NCI-H69 (cell line): ENCODE measurements at regions not wholly inside any gene's neighbourhood (a gene's known extent, or its start where the extent isn't known, plus 50 kb on each side); places are given as distances from the start of the nearest gene placed in this dataset.

Experiments used
- DNase-seq: peaks from one replicate; lab custom pipeline; 2025; lab: John Stamatoyannopoulos, UW

DNA sequence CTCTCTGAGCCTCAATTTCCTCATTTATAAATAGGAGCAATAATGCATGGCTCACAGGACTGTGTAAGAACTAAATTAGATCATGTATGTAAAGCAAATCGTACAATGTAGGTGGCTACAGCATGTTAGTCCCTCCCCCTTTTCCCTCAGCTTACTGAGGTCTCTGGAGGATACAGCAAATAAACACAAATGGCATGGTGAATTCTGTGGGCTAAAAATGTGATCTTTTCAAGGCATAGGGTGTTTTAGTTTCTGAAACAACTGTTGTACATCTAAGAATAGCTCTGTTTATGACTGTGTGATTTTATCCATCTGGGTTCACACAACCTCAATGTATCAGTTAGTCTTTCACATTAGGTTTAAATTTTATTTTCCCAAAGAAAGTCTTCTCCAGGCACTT lies 121.2 kb upstream of the PLEKHG7 start:
- no peak for DNase-seq

DNA sequence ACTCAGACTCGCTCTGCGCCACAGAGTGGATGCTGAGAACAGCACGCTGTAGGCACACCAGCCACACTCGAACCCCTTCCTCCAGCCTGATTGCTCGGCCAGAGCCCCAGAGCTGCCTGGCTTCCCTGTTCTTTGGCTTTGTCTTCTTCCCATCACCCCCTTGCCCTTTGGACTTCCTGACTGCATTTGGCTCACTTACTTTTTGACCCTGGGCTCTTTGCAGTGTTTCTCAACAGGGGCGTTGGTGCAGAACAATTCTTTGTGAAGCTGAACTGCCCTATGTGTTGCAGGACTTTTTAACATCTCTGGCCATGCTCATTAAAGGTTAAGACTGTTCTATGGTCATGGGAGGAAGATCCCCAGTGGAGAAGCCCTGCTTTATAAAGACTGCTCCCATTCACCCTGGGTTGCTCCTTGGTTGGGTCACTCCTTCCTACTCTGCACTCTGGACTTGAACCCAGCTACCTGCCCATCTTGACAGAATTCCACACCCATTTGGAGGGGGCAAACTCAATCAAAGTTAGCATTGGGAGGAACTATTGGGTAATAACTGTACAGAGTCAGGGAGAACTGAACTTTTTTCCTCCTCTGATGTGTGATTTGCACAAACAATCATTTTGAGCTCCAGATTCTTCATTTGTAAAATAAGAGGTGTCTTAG lies 127.7 kb upstream of the PLEKHG7 start:
- DNase-seq, result no peak

DNA sequence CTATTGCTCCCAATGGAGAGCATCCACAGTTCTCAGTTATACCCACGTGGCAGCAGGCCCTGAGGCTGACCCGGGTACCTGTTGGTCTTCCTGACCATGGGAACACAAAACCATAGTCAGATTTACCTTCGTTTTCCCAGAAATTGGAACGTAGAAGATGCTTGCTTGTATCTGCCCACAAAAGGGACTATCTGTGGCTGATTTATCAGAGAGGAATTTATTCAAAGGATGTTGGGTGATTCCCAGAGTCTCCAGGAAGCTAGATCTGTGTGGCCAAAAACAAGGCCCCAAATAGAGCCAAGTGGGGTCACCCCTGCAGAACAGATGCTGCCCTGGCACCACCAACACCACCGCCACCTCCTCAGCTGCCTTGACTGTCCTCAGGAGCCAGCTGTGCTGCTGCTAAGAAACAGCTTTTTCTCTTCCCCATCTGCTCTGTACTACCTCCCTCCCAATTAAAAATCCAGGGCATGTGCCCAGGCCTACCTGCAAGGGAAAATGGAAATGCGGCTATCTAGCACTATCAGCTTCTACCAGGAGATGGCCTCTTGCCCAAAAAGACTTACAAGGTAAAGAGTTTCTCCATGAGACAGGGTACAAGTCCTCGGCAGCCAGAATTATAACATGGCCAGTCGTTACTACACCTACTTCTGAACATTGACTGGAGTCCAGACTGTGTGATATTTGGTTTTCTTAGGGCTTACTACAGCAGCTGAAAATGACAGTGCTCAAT lies 128.6 kb upstream of the PLEKHG7 start:
- peak; percentile 76 for DNase-seq

DNA sequence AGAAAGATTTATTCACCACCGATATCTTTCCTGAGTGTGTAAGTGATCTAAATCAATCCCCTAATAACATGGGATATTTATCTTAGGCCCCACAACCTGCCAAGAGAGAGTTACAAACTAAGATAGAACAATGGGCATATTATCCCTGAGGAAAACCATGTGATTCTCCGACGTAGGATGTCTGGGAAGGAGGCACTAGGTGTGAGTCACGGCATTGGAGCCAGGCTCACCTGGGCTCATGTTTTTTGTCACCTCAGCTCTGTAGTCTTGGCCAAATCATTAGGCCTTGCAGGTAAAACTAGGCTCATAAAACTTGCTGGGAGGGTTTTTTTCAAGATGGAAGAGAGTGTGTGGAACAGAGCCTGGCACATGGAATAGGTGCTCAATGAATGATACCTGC lies 129.7 kb upstream of the PLEKHG7 start:
- no peak for DNase-seq

DNA sequence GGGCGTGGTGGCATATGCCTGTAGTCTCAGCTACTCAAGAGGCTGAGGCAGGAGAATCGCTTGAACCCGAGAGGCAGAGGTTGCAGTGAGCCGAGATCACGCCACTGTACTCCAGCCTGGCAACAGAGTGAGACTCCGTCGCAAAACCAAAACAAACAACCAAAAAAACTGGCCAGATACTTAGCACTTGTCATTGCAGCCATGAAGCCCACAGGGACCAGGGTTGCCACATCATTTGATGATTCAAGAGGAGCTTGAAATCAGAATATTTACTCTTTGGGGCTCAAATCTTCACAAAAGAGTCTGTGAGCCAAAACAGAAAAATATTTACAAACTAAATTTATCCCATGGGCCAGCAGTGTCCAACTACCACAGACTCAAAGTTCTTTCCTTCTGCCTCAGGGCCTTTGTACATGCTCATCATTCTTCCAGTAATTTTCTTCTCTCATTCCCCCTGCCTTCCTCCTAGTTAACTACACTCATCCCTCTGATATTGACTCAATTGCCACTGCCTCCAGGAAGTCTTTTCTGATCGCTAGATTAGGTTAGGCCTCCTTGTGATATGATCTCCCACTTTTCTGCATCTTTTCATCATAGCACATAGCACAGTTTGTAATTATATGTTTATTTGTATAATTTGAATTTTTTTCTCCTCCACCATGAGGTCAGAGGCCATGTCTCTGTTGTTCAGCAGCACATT lies 130.8 kb upstream of the PLEKHG7 start:
- DNase-seq, result no peak

DNA sequence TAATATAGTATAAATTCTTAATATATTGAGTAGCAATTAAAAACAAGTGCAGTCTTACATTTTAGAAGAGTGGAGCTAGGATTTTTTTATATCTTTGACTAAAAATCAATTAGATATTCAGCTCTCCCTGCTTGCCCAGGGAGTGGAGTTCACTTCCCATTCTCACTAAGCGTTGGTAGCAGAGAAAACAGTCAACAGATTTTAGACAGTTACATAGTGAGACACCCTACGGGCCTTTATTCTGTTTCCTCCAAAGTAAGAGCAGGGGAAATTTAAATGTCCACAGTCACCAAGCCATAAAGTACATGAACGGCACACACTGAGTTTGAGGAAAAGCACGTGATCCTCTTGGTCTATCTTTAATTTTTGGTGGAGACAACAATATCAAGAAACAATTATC lies 131.6 kb upstream of the PLEKHG7 start:
- DNase-seq, result no peak

DNA sequence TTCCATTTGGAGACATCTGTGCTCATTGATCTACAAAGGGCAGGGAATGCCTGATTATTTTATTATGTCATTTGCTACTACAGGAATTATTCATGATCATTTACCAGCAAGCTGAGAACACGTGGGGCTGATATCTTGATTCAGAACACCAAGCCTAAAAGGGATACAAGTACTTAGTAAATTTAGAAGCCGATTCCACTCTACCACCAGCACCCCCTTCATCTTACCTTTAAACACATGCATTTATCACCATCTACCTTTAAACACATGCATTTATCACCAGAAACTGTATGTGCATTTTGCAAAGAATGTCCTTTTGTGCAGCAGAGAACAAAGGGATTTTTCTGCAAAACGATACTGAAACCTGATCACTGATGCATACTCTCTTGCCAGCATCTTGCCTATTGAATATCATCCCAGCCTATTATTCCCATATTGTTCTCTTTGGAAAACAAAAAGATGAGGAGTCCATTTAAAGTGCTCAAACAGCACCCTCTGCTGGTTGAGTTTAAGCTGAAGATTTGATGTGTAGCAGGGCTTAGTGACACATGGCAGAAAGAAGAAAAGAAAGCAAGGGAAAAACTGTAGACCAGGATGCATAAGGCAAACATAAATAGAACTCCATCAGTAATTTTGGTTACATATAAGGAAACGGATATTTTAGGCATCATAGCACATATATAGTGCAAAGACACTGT lies 132.6 kb upstream of the PLEKHG7 start:
- DNase-seq, result peak; percentile 92

DNA sequence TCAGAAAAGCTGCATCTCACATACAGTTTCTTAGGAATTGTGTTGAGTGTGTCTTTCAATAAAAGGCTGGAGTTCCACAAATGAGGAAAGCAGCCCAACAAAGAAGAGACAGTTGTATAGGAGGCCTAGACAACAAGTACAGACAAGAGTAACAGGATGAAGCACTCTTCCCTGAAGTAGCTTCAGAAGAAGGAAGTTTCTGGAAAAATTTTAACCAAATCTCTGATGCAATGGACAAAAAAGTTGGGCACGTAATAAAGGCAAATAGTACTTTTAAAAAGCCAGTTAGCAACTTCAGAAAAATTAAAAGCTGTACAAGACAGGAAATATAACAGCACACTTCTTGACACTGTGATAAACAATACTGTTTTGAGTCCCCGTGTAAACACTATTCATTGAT lies 134.1 kb upstream of the PLEKHG7 start:
- no peak for DNase-seq

DNA sequence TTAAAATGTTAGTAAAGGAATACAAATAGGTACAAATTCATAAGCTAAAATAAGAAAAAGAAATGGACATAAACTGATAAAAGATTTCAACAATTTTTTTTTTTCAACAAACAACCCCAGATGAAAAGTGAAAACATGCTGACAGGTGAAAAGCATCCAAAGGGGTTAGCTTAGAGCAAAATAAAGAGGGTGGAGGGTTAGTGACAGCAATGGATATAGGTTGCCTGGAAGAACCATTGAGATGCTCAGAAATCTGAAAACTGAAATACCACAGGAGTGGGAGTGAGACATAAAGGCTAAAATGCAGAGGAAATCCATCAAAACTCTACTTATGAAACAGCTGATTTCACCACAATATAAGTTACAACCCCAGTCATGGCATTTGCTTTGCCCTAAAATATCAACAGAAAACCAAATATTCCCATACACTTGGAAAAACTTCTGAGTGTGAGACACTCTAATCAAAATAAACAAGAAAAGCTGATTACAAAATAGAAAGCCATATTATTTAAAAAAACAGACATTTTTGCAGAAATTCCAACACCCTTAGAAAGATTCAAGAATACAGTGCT lies 136.3 kb upstream of the PLEKHG7 start:
- DNase-seq, result no peak

DNA sequence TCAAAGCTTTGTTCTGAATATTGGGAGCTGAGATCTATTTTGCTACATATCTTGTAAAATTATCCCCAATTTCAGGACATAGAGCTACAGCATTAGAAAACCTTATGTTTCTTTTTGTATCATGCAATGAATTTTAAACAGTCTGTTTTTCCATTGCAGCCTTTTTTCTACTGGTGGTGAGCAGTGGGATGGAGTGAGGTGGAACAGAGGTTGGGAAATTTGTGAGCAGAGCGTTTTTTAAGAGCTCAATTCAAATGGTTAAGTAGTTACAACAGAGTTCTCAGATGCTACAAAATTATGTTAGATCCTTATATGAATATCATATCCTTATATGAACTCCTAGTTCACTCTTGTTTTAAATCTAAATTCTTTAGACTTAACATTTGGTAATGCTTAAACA lies 139.0 kb upstream of the PLEKHG7 start:
- DNase-seq, result no peak

DNA sequence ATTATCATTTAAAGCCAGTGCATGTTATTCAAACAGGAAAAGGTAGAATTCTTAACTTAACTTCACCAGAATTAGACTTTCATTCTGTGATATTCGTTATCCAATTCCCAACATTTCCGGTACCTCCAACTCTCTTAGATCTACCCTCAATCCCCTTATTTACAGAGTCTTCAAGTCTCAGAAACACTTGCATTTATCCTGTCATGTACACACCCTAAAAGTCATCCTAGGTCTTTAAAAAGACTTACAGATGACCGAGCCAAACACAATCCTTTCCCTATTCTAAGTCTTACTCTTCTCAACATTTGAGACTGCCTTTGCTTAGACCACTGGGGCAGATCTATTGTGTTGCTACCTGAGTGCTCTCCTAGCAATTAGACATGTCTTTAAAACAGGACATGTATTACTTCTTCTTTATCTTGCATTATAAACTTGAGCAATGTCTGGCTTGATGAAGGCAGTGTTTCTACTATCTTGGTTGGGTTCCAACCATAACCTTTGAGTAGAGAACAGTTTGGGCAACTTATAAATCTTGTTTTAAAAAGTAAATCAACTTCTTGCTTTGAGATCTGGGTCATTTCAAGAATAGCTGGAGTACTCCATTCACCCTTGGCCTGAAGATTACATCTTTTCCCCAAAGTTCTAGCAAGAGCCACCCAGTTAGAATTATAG lies 140.6 kb upstream of the PLEKHG7 start:
- no peak for DNase-seq

DNA sequence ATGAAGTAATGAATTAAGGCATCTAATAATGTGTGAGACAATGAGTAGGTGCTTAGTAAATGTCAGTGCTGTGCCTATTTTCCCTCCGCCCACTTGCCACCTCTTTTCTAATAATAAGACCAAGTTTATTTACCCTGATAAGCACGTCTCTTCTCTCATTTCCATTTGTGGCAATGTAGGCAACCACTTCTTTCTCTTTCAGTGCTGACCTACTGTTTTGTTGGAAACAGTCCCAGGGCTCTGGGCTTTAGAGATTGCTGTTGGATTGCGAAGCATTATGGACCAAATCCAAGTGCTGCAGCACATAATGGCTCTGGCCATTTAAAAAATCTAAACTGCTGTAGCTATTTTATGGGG lies 141.3 kb upstream of the PLEKHG7 start:
- DNase-seq, result peak; percentile 35

DNA sequence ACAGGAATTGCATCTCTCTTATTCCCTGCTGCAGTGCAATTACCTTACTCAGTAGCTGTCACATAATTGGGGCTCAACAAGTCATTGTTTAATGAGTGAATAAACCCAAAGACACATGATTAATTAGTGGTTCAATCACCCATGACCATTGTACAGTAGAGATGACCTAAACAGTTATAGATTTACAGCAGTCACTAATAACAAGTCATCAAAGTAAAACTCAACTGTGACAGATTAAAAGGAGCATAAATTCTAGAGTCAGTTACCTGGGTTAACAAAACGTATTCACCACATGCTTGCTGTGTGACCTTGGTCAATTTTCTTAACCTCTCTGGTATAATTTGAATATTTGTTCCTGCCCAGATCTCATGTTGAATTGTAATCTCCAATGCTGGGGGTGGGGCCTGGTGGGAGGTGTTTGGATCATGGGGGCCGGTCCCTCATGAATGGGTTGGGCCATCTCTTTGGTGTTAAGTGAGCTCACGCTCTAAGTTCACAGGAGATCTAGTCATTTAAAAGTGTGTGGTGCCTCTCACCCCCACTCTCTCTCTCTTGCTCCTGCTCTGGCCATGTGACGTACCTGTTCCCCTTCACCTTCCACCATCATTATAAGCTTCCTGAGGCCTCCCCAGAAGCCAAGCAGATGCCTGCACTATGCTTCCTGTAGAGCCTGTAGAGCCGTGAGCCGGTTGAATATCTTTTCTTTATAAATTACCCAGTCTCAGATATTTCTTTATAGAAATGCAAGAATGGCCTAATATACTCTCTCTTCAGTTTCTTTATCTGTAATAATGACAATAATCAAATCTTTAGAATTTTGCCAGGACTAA lies 141.9 kb upstream of the PLEKHG7 start:
- DNase-seq, result peak; percentile 76

DNA sequence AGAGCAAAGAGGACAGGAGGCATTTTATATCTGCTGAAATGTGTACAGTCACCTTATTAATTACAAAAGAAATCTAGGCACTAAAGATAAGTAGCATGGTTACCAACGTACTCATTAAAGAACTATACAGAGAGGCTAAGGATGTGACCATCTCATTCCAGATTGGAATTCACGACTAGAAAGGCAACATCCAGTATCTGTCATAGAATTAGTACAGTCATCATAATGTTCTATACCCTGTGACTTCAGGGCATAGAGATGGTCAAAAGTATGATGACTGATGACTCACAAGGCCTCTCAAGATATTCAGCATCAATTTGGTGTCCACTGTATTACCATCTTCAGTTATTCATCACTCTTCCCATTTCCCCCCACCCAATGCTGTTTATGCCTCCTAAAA lies 144.0 kb upstream of the PLEKHG7 start:
- no peak for DNase-seq

DNA sequence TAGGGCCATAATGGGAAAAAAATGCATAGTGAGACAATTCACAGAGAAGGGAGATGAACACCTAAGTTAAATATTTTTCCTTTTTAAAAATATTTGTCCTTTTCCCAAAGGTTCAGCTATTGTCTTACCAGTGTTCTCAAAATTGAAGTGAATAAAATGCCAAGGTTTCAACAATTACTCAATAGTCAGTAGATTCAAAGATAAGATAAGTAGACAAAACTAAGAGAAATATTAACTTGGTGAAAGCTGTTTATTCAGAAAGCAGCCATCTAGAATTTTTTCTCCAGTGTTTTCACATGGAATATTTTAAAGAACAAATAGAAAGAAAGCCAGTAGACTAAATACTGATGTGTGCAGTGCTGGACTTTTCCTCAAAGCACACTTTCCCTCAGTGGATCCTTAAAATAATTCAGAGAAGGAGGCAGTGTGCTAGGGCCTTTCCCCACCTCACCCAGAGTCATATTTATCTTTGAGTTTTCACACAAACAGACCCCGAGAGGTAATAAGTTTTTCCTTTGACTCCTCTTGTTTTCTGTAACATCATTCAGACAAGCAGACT lies 144.5 kb upstream of the PLEKHG7 start:
- no peak for DNase-seq

DNA sequence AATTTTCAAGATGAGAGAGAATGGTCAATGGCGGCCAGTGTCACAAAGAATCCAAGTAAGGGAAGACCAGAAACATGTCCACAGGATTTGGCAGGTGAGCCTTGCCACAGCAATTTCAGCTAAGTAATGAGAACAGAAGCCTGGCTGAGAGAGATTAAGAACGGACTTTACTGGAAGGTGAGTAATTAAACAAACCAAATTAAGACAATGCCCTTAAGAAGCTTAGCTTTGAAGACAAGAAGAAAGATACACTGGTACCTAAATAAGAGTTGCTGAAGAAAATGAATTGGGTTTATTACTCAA lies 145.4 kb upstream of the PLEKHG7 start:
- no peak for DNase-seq

DNA sequence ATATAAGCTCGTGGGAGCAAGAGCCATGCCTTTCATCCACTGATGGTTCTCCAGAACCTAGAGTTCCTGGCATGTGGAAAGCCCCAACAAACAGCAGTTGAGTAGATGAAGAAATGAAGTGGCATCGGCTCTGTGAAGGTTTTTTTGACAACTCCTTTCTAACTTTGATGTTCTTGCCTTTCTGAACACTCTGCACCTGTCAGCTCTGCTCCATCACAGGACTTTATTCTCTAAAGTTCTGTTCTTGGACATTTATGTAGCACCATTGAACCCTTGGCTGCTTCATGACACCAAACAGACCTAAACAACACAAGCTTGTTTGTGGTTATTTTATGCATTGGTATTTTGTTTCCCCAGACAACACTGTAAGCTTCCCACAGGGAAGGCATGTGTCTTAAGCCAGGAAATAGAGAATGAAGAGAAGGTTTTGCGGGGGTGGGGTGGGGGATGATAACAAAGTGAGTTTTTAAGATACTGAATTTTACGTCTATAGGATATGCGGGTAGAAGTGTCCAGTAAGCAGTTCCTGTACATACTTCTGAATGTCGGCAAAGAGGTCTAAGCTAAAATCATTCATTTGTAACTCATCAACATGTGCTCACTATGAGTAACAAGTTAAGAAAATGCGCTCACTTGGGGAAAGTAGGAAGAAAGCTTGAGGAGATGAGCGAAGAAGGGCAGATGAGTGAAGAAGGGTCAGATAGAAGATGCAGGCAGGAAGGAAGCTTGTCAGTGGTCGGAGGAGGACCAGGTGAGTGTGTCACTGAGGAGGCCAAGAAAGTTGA lies 146.0 kb upstream of the PLEKHG7 start:
- no peak for DNase-seq

DNA sequence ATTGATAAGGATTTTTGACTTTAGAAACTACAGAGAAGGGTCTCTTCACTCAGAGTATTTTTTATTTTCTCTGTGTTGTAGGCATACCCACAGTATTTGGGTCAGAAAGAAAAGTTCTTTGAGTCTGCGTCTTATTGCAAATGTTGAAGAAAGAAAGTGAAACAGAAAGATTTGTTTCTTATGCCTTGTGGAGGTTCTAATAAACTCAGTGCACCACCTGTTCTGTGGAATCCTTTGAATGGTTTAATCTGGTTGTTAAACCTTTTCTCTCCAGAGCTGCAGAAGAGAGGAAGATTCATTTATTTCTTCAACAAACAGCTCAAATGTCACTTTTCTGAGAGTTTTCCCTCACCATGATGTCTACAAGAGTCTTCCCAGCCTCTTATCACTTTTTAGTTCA lies 146.6 kb upstream of the PLEKHG7 start:
- no peak for DNase-seq

DNA sequence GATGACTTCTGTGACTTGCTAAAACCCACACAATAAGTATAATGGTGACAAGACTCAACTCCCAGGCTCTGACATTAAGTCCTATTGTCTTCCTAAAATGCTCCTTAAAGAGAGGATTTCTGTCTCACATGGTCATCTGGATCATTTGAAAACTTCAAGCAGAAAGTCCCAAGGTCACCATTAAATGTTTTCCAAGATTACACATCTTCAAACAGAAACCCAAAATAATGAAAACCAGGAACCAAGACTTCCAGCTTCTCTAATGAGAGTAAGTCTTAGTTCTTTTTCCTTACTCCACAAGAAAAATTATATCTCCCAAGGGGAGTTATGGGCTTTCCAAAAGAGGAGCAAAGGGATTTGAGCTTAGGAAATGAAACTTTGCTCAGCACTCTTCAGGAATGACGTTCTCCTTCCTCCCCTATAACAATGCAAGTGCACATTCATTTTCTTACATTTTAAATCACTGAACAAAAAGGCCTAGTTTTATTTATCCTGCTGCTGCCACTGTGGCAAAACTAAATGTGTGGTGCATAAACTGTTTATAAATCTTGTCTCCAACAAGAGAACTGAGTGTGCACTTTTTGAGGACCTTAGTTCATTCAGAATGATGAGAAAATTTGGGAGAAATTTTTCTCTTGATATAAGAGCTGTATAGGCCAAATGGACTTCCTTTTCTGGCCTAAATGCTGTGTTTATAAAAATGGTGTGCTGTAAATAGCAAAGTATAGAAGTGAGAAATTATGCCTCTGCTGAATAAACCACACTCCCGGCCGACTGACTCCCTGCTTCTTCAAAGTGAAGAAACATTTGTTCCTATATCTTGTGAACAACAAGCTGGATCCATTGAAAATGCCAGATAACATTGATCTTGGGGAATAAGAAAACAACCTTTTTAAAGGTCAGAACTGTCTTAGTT lies 148.4 kb upstream of the PLEKHG7 start:
- DNase-seq, result no peak
